Osteocyte (in vitro differentiated cells): ENCODE measurements at regions not wholly inside any gene's neighbourhood (a gene's known extent, or its start where the extent isn't known, plus 50 kb on each side); places are given as distances from the start of the nearest gene placed in this dataset.

Source experiments
- DNase-seq: peaks from one replicate; pipeline ENCODE4 v3.0.0; 2021; ENCODE audit warnings: mixed read lengths; ENCODE audit not compliant: unreplicated experiment; ENCODE audit errors: extremely low spot score
- H3K27ac Mint-ChIP-seq: one replicate; pipeline ENCODE4 v1.8.0; 2021; ENCODE audit warnings: mild to moderate bottlenecking, mixed read lengths; ENCODE audit not compliant: unreplicated experiment
- H3K27me3 Mint-ChIP-seq: one replicate; pipeline ENCODE4 v1.8.0; 2021; ENCODE audit warnings: mixed read lengths; ENCODE audit not compliant: unreplicated experiment
- H3K36me3 Mint-ChIP-seq: one replicate; pipeline ENCODE4 v1.8.0; 2021; ENCODE audit warnings: mixed read lengths; ENCODE audit not compliant: unreplicated experiment
- H3K4me1 Mint-ChIP-seq: one replicate; pipeline ENCODE4 v1.8.0; 2021; ENCODE audit warnings: mixed read lengths; ENCODE audit not compliant: unreplicated experiment
- H3K4me3 Mint-ChIP-seq: one replicate; pipeline ENCODE4 v1.8.0; 2021; ENCODE audit warnings: mild to moderate bottlenecking, moderate library complexity, mixed read lengths; ENCODE audit not compliant: unreplicated experiment
- H3K9me3 Mint-ChIP-seq: one replicate; pipeline ENCODE4 v1.8.0; 2021; ENCODE audit warnings: mixed read lengths; ENCODE audit not compliant: unreplicated experiment
- TF ChIP-seq, protein P1 (sequence below): fragments of 200-600 bp; sonication (generic); IDR thresholded peaks from 2 replicates; pipeline ENCODE4 v1.5.0; 2021; ENCODE audit warnings: antibody characterized with exemption, mild to moderate bottlenecking, moderate library complexity

DNA sequence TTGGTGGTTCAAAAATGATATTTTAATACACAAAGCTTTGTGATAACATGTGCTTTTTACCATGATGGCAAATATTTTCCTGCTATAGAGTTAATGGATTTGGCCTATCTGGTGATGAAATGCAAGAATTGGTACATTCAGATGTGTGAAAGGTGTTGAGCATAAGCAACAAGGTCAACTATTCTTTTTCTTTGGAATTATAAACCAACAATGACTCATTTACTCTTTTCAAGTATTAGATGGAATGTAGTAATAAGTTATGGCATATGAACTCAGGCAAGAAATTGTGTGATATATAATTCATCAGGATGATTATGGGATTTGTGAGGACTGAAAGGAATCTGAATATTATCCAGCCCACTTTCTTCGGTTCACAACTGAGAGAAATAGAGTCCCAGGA is 471.4 kb downstream of the ETNK1 start:
- Mint-ChIP-seq H3K36me3 (no peaks in the 10 kb centered on the region), H3K4me3 (no peak overlapping the region), H3K27me3 (no peaks in the 10 kb centered on the region), H3K27ac (no peak overlapping the region), H3K9me3 (peaks cover 10% of the 10 kb centered on the region), H3K4me1 (peaks cover 69% of the 10 kb centered on the region)
- TF ChIP-seq, protein P1, sequence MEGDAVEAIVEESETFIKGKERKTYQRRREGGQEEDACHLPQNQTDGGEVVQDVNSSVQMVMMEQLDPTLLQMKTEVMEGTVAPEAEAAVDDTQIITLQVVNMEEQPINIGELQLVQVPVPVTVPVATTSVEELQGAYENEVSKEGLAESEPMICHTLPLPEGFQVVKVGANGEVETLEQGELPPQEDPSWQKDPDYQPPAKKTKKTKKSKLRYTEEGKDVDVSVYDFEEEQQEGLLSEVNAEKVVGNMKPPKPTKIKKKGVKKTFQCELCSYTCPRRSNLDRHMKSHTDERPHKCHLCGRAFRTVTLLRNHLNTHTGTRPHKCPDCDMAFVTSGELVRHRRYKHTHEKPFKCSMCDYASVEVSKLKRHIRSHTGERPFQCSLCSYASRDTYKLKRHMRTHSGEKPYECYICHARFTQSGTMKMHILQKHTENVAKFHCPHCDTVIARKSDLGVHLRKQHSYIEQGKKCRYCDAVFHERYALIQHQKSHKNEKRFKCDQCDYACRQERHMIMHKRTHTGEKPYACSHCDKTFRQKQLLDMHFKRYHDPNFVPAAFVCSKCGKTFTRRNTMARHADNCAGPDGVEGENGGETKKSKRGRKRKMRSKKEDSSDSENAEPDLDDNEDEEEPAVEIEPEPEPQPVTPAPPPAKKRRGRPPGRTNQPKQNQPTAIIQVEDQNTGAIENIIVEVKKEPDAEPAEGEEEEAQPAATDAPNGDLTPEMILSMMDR = no peak
- no peak for DNase-seq

DNA sequence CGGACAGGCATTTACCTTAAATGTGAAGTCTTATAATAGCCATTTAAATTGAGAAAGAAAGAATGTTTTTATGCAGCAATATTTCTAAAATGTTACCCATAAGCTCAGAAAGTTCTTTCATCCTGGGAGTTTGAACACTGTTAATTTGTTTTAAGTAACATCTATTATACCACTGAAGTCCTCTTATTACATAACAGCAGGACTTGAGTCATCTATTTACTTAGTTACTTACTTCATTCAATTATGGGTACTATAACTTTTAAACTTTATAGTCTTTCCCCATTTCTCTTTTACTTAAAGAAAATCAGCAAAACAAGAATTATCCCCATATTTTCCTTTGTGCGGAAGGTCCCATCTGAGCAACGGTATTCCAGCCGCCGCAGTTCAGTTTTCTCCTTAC is 473.1 kb downstream of the ETNK1 start:
- TF ChIP-seq, protein P1 = no peak
- Mint-ChIP-seq H3K36me3 (no peaks in the 10 kb centered on the region), H3K4me1 (peaks cover 64% of the 10 kb centered on the region), H3K4me3 (no peak overlapping the region), H3K27me3 (no peaks in the 10 kb centered on the region), H3K27ac (peak overlapping the region; percentile 62), H3K9me3 (peaks cover 6% of the 10 kb centered on the region)
- DNase-seq = no peak

DNA sequence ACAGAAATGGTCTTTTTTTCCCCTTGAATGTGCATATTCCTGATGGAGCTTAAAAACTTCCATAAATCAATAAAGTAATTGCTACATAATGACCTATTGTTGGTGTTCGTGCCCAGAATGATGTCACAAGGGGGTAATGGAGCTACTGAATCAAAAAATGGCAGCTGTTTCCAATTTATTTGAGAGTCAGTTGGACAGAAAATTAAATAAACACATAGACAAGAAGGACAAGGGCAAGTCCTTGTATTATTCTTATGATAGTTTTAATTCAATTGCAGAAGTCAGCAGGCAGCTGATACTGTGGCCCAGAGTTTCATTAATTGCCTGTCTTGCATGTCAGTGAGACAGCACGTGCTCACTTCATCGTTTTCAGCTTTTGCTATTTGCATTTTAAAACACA is 473.5 kb downstream of the ETNK1 start:
- H3K4me3 Mint-ChIP-seq = no peak overlapping the region
- TF ChIP-seq, protein P1 = no peak
- peaks cover 60% of the 10 kb centered on the region for H3K4me1 Mint-ChIP-seq
- no peak for DNase-seq
- H3K27ac Mint-ChIP-seq = peak overlapping the region; percentile 62
- H3K27me3 Mint-ChIP-seq = no peaks in the 10 kb centered on the region
- H3K9me3 Mint-ChIP-seq = peaks cover 4% of the 10 kb centered on the region
- H3K36me3 Mint-ChIP-seq = no peaks in the 10 kb centered on the region

DNA sequence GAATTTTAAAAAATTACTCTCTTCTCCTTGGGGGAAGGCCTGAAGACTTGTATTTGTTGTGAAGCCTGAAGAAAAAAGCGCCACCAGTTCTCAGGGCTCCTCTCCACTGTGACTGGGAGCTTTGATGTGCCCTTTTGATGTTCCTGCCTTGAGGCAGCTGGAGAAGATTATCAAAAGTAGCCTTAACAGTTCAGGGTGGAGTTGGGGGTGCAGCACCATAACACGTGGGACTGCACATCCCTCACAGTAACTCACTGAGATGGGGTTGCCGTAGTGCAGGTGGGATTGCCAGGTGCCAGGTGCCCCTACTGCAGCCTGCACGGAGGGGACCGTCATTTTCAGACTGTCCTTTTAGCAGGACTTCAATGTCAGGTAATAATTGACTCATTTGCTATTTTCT is 474.1 kb downstream of the ETNK1 start:
- Mint-ChIP-seq H3K9me3 (peaks cover 4% of the 10 kb centered on the region), H3K27ac (peak overlapping the region; percentile 62), H3K4me3 (no peak overlapping the region), H3K27me3 (no peaks in the 10 kb centered on the region), H3K36me3 (no peaks in the 10 kb centered on the region), H3K4me1 (peaks cover 56% of the 10 kb centered on the region)
- TF ChIP-seq, protein P1 = no peak
- no peak for DNase-seq

DNA sequence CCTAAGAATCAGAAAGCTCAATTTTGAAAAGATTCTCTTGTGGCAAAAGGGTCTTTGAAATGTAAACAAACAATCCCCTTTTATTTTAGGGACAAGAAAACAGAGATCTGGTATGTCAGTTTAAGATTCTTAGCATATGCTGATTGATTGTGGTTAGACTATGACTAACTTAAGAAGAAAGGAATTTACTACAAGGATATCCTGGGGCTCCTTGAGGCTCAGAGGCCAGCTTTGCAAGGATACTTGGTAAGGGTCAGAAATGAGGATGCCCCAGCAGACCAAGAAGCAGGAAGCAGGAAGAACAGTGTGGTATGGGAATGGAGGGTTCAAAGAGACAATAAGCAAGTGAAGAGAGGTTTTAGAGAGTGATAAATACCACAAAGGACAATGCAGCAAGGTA is 474.6 kb downstream of the ETNK1 start:
- DNase-seq = no peak

More for the DNA sequence above, 474.6 kb downstream of the ETNK1 start:
- TF ChIP-seq, protein P1 = no peak
- no peaks in the 10 kb centered on the region for H3K27me3 Mint-ChIP-seq
- no peak overlapping the region for H3K4me3 Mint-ChIP-seq
- peak overlapping the region; percentile 62 for H3K27ac Mint-ChIP-seq
- peaks cover 52% of the 10 kb centered on the region for H3K4me1 Mint-ChIP-seq
- peaks cover 4% of the 10 kb centered on the region for H3K9me3 Mint-ChIP-seq
- no peaks in the 10 kb centered on the region for H3K36me3 Mint-ChIP-seq
